Neuron (in vitro differentiated cells): ENCODE measurements at regions not wholly inside any gene's neighbourhood (a gene's known extent, or its start where the extent isn't known, plus 50 kb on each side); places are given as distances from the start of the nearest gene placed in this dataset.

Experiments
- H2AFZ ChIP-seq: one replicate; pipeline ENCODE4 v1.6.1; 2013; ENCODE audit warnings: low read depth, mild to moderate bottlenecking, inconsistent platforms, low read length, moderate library complexity
- H3K27me3 ChIP-seq: one replicate; pipeline ENCODE4 v1.6.1; 2013; ENCODE audit warnings: low read length; ENCODE audit not compliant: insufficient read depth
- H3K36me3 ChIP-seq: one replicate; pipeline ENCODE4 v1.6.1; 2013; ENCODE audit warnings: low read length; ENCODE audit not compliant: insufficient read depth
- H3K4me1 ChIP-seq: one replicate; pipeline ENCODE4 v1.6.1; 2013; ENCODE audit warnings: low read length; ENCODE audit not compliant: insufficient read depth
- H3K4me3 ChIP-seq: 2 replicates; pipeline ENCODE4 v1.5.1; 2013; ENCODE audit warnings: mild to moderate bottlenecking, low read length, moderate library complexity
- H3K9me3 ChIP-seq: one replicate; pipeline ENCODE4 v1.6.1; 2013; ENCODE audit warnings: low read length

- no peaks in the 10 kb centered on the region for H3K36me3 ChIP-seq
- H3K27me3 ChIP-seq: no peaks in the 10 kb centered on the region
- H3K4me1 ChIP-seq: no peaks in the 10 kb centered on the region
- no peak overlapping the region for H2AFZ ChIP-seq
- H3K9me3 ChIP-seq: no peaks in the 10 kb centered on the region
- no peak overlapping the region for H3K4me3 ChIP-seq
Measured at GRCh38 chr13:38204556-38204955, 145.1 kb upstream of the UFM1 start.

DNA sequence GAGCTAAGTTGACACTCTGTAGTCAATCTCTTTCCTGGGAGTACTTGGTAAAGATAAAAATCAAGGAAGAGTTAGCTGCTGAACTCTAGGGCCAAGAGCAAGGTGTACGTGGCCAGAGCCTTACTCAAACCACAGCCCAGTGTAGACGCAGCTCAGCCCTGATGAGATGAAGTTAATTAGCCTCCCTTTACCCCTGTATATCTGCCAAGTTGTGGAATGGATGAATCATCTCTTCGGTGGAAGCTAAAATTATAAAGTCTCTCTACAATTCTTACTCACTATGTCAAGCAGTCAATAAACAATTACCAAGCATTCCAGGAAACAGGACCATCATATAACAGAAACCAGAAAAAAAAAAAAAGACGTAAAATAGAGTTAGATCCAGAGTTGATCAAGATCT lies 146.9 kb upstream of the UFM1 start:
- Histone ChIP-seq H3K27me3 (no peaks in the 10 kb centered on the region), H3K36me3 (no peaks in the 10 kb centered on the region), H3K4me1 (no peaks in the 10 kb centered on the region)

GRCh38 chr13:38191016-38191415 lies 158.6 kb upstream of the UFM1 start:
- Histone ChIP-seq H3K36me3 (no peaks in the 10 kb centered on the region), H3K27me3 (no peaks in the 10 kb centered on the region), H3K9me3 (no peaks in the 10 kb centered on the region), H3K4me3 (no peak overlapping the region), H2AFZ (no peak overlapping the region), H3K4me1 (no peaks in the 10 kb centered on the region)

More for the DNA sequence above, 146.9 kb upstream of the UFM1 start:
- Histone ChIP-seq H3K9me3 (no peaks in the 10 kb centered on the region), H3K4me3 (no peak overlapping the region), H2AFZ (no peak overlapping the region)

DNA sequence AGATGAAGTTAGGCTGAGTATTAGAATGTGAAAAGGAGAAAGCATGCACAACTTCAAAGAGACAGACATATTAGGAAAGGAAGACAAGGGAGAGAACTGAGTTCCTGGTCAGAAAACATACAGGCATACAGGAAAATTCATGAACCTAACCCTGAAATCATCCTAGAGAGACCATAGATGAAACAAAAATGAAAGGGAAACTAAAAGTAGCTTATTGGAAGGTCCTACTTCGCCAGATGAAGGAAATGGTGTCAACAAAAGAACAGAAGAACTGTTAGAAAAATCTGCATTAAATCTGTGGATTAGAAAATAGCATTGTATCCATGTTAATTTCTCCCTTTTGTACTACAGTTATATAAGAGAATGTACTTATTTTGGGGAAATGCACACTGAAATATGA lies 169.0 kb upstream of the UFM1 start:
- Histone ChIP-seq H3K27me3 (no peaks in the 10 kb centered on the region), H2AFZ (no peak overlapping the region), H3K9me3 (no peaks in the 10 kb centered on the region), H3K4me1 (no peaks in the 10 kb centered on the region), H3K36me3 (no peaks in the 10 kb centered on the region), H3K4me3 (no peak overlapping the region)

DNA sequence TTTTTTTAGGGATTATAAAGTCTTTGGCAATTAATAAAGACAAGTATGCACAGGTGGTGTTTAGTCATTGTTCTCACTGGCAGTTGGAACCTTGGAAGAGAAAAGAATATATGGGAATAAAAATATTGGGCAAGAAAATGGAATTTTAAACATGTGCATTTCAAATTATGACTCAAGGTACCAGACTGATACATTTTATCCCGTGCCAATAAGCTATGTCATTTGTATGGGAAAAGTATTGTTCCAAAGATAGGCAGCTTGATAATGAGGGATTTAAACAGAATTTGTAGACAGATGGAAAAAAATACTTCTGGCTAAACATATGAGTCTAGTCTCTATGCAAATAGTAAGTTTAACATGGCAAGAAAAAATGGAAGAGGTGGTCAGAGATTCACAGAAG lies 169.5 kb upstream of the UFM1 start:
- no peaks in the 10 kb centered on the region for H3K27me3 ChIP-seq
- no peaks in the 10 kb centered on the region for H3K4me1 ChIP-seq
- H3K36me3 ChIP-seq: no peaks in the 10 kb centered on the region
- H3K9me3 ChIP-seq: no peaks in the 10 kb centered on the region
- H2AFZ ChIP-seq: no peak overlapping the region
- H3K4me3 ChIP-seq: no peak overlapping the region

GRCh38 chr13:38176664-38177063 lies 173.0 kb upstream of the UFM1 start:
- no peak overlapping the region for H3K4me3 ChIP-seq
- H3K4me1 ChIP-seq: no peaks in the 10 kb centered on the region
- H3K9me3 ChIP-seq: no peaks in the 10 kb centered on the region
- no peaks in the 10 kb centered on the region for H3K27me3 ChIP-seq
- no peaks in the 10 kb centered on the region for H3K36me3 ChIP-seq
- no peak overlapping the region for H2AFZ ChIP-seq

DNA sequence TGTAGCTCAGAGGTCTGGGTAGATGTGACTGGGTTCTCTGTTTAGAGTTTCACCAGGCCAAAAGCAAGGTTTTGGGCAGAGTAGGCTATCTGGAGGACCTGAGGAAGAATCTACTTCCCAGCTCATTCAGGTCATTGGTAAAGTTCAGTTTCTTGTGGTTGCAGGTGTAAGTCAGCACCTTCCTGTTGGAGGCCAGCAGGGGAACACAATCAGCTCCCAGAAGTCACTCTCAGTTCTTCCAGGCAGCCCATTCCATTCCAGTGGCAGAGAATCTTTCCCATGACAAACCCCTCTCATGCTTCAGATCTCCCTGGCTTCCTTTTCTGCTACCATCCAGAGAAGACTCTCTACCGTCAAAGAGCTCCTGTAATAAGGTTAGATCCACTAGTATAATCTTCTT lies 176.2 kb upstream of the UFM1 start:
- H3K4me3 ChIP-seq: no peak overlapping the region
- no peaks in the 10 kb centered on the region for H3K9me3 ChIP-seq
- H2AFZ ChIP-seq: no peak overlapping the region
- H3K36me3 ChIP-seq: no peaks in the 10 kb centered on the region
- H3K4me1 ChIP-seq: no peaks in the 10 kb centered on the region
- no peaks in the 10 kb centered on the region for H3K27me3 ChIP-seq

DNA sequence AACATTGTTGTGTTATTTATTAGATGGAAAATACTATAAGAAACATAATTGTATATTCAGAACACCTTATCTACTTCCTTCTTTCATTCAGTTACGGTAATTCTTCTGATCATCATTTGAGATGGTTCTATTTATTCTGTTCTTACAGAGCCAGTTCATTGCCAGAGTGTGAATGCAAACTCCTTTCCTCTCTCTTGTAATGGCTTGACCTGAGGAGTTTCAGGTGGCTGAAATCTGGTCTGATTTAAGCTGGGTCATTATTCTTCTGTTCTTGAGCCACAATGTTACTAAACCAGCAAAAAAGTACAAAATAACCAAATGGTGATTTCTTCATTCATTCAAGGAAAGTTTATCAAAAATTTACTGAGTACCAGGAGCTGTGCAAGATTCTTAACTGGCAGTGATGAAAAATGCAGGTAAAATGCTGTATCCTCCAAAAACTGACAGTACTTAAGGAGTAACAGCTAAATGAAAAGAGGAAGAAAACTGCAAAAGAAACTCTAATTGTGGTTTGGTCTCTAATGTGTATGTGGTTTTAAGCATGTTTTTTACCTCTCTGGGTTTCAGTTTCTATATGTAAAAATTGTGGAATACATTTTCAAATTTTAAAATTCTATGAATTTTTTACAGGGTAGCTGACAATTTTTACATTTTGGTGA lies 182.4 kb upstream of the UFM1 start:
- Histone ChIP-seq H2AFZ (no peak overlapping the region), H3K4me1 (no peaks in the 10 kb centered on the region), H3K36me3 (no peaks in the 10 kb centered on the region), H3K4me3 (no peak overlapping the region), H3K9me3 (no peaks in the 10 kb centered on the region), H3K27me3 (no peaks in the 10 kb centered on the region)

GRCh38 chr13:38166116-38166515 lies 183.5 kb upstream of the UFM1 start:
- H3K36me3 ChIP-seq: no peaks in the 10 kb centered on the region
- no peak overlapping the region for H3K4me3 ChIP-seq
- no peak overlapping the region for H2AFZ ChIP-seq
- H3K9me3 ChIP-seq: no peaks in the 10 kb centered on the region
- no peaks in the 10 kb centered on the region for H3K4me1 ChIP-seq
- H3K27me3 ChIP-seq: no peaks in the 10 kb centered on the region

- H3K4me3 ChIP-seq: no peak overlapping the region
- H3K36me3 ChIP-seq: no peaks in the 10 kb centered on the region
- no peaks in the 10 kb centered on the region for H3K9me3 ChIP-seq
- H3K27me3 ChIP-seq: no peaks in the 10 kb centered on the region
- H2AFZ ChIP-seq: no peak overlapping the region
- no peaks in the 10 kb centered on the region for H3K4me1 ChIP-seq
Measured at GRCh38 chr13:38160131-38160530, 189.5 kb upstream of the UFM1 start.

- Histone ChIP-seq H3K4me1 (no peaks in the 10 kb centered on the region), H3K36me3 (no peaks in the 10 kb centered on the region), H3K4me3 (no peak overlapping the region), H2AFZ (no peak overlapping the region), H3K27me3 (no peaks in the 10 kb centered on the region), H3K9me3 (no peaks in the 10 kb centered on the region)
Measured at GRCh38 chr13:38159710-38160109, 189.9 kb upstream of the UFM1 start.

DNA sequence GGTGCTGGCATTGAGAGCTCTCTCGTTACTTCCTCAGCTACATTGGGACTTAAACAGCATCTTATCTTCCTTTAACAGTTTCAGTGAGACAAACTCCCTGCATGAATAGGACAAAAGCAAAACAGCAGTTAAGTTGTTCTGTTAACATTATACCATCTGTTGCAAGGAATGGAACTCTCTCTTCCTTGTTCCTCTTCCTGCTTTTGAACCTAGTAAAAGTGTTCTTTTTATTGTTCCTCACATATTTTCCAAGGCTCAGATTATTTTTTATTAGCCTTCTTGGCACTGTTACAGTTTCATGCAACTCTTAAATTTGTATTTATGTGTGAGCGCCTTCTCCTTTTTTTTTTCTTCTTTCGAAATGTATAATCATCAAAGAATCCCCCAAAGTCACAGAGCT lies 202.6 kb upstream of the UFM1 start:
- Histone ChIP-seq H3K9me3 (no peaks in the 10 kb centered on the region), H3K36me3 (no peaks in the 10 kb centered on the region), H3K4me1 (no peaks in the 10 kb centered on the region)

DNA sequence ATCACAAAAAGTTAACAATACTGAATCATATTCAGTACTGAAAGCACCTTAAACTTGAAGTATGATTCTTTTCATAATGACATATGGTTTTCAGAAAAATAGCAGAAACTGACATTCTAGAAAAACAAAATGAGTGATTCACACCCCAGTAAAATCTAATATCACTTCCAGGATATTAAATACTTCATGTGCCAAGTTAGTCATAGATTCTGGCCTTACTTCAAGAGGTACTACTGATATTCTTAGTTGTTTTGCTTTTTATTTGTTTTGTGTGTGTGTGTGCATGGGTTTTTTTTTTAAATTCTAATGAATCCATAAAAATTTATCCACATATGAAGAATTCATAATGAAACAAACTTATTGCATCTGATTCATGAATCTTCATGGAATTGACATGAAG lies 207.9 kb upstream of the UFM1 start:
- no peaks in the 10 kb centered on the region for H3K4me1 ChIP-seq
- H2AFZ ChIP-seq: no peak overlapping the region
- no peaks in the 10 kb centered on the region for H3K9me3 ChIP-seq
- no peak overlapping the region for H3K4me3 ChIP-seq
- no peaks in the 10 kb centered on the region for H3K27me3 ChIP-seq
- H3K36me3 ChIP-seq: no peaks in the 10 kb centered on the region

More for the DNA sequence above, 202.6 kb upstream of the UFM1 start:
- H3K27me3 ChIP-seq: no peaks in the 10 kb centered on the region
- H2AFZ ChIP-seq: no peak overlapping the region
- H3K4me3 ChIP-seq: no peak overlapping the region

- H3K27me3 ChIP-seq: no peaks in the 10 kb centered on the region
- no peak overlapping the region for H2AFZ ChIP-seq
- H3K4me1 ChIP-seq: no peaks in the 10 kb centered on the region
- H3K4me3 ChIP-seq: no peak overlapping the region
- no peaks in the 10 kb centered on the region for H3K9me3 ChIP-seq
- H3K36me3 ChIP-seq: no peaks in the 10 kb centered on the region
Measured at GRCh38 chr13:38135592-38135991, 214.1 kb upstream of the UFM1 start.
